ENCODE measurements at regions not wholly inside any gene's neighbourhood (a gene's known extent, or its start where the extent isn't known, plus 50 kb on each side); places are given as distances from the start of the nearest gene placed in this dataset.

GRCh38 chr4:45663003-45663402 lies 460.9 kb downstream of the GABRG1 start:
- dilution Hi-C loops (cut with MboI; ENCODE audit: extremely low pct_ligation_motif_present, low sequenced_read_pairs) (no loop called here), intact Hi-C loops (cut with micrococcal nuclease) (no loop called here)
- no peak for TF ChIP-seq FOS (IDR thresholded peaks at IDR 0.05; ENCODE audit: borderline replicate concordance, insufficient read depth, low read length)
- no peak for TF ChIP-seq MYC (IDR thresholded peaks at IDR 0.05; ENCODE audit: low read depth, low read length)
- TF ChIP-seq MAX (IDR thresholded peaks at IDR 0.05; ENCODE audit: insufficient read depth, insufficient read length), result no peak
- TF ChIP-seq POLR2AphosphoS5 (IDR thresholded peaks at IDR 0.05; ENCODE audit: insufficient read depth, low read depth, low read length), result no peak
- no peak for TF ChIP-seq JUN (IDR thresholded peaks at IDR 0.05; ENCODE audit: borderline replicate concordance, insufficient read depth, insufficient read length, low read depth)
- TF ChIP-seq EZH2 (IDR thresholded peaks at IDR 0.05; ENCODE audit: borderline replicate concordance, low read depth, low read length, severe bottlenecking), result no peak
- TF ChIP-seq GATA2 (IDR thresholded peaks at IDR 0.05; ENCODE audit: insufficient read depth, insufficient read length, low read depth, low read length), result no peak
- no peak for TF ChIP-seq CTCF (IDR thresholded peaks at IDR 0.05; ENCODE audit: extremely low read depth in 1 of 2, insufficient read depth in 1 of 2, low read depth in 1 of 2, low read length in 2 of 2)
- TF ChIP-seq POLR2A (IDR thresholded peaks at IDR 0.05; ENCODE audit: low read depth, low read length), result no peak
- H4K20me1 ChIP-seq (replicated peaks; ENCODE audit: control insufficient read depth, extremely low read depth, insufficient read depth, low read length), result no peaks in the 10 kb centered on the region
- DNase-seq (ENCODE audit: low read depth, low spot score), result no peak
- no peaks in the 10 kb centered on the region for H3K9me1 ChIP-seq (replicated peaks; ENCODE audit: control insufficient read depth, extremely low read depth, insufficient read depth, low read length)
- H3K27me3 ChIP-seq (ENCODE audit: control insufficient read depth in 2 of 2, insufficient read depth in 2 of 2, low read length in 2 of 2), result no peaks in the 10 kb centered on the region
- ChIA-PET CTCF (no interaction called here), POLR2A (no interaction called here)
- no peak overlapping the region for H2AFZ ChIP-seq (ENCODE audit: low read depth, low read length)
- FAIRE-seq, result no peak
- no TSS peak for BruUV-seq (replicated peaks)
- no peaks in the 10 kb centered on the region for H3K4me1 ChIP-seq (ENCODE audit: control insufficient read depth, extremely low read depth, insufficient read depth, low read length)
- H3K27ac ChIP-seq (ENCODE audit: insufficient read depth, low read depth, low read length), result no peak overlapping the region
- no peaks in the 10 kb centered on the region for H3K36me3 ChIP-seq (ENCODE audit: control insufficient read depth in 2 of 2, extremely low read depth in 1 of 2, insufficient read depth in 2 of 2, low read length in 2 of 2)
- H3K4me2 ChIP-seq (ENCODE audit: insufficient read depth, low read length), result no peak overlapping the region
- H3K4me3 ChIP-seq (replicated peaks in 1 of 3; ENCODE audit: insufficient read depth in 1 of 3, low read depth in 1 of 3, low read length in 3 of 3), result no peak overlapping the region
- no peaks in the 10 kb centered on the region for H3K79me2 ChIP-seq (ENCODE audit: control insufficient read depth, insufficient read depth, low read length)
- H3K9ac ChIP-seq (replicated peaks; ENCODE audit: extremely low read depth, insufficient read depth, low read length), result no peak overlapping the region
- H3K9me3 ChIP-seq (replicated peaks; ENCODE audit: control insufficient read depth, insufficient read depth, low read length), result peaks cover 3% of the 10 kb centered on the region

Measured in endothelial cell of umbilical vein (primary cell).